ENCODE measurements at regions not wholly inside any gene's neighbourhood (a gene's known extent, or its start where the extent isn't known, plus 50 kb on each side); places are given as distances from the start of the nearest gene placed in this dataset.

DNA sequence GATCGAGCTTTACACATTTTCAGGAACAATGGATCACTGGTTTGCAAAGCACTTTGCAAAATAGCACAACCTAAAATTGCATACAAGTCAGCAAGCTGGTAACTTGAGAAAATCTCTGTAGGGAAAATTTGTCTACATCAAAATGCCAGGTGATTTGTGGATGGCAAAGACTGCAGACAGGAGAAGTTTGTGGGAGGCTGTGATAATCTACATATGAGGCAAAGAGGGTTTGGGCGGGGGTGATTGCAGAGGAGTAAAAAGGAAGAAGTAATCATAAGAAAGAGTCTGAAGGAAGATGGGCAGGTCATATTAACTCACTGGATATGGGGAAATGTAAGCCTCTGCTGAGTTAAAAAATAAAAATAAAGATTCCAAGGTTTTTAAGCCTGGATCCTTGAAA lies 166.3 kb upstream of the STXBP5 start:
- DNase-seq: no peak

GRCh38 chr6:147040121-147040910 lies 163.9 kb upstream of the STXBP5 start:
- DNase-seq: no peak

- DNase-seq: no peak
Measured at GRCh38 chr6:147042679-147043078, 161.5 kb upstream of the STXBP5 start.

DNA sequence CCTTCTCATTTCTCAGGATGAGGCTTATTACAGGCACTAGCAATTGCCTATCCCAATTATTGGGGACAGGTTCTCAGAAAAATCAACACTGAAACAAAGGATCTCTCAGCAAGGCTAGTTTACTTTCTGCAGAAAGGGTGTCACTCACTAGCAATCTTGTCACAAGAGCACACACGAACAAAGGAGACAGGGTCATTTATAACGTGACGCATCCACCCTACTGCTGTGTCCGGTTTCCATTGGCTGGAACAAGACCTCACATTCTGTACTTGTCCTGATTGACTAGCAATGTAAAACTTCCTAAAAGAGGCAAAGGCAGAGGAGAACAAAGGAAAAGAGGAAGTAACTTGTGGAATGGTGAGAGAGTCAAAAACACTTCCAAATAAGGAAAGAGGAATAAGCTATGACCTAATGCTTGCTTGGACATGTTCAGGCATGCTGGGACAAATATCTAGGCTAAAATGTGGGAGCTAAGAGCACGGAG lies 160.2 kb upstream of the STXBP5 start:
- no peak for DNase-seq

- DNase-seq: no peak
Measured at GRCh38 chr6:147046141-147046877, 157.9 kb upstream of the STXBP5 start.

GRCh38 chr6:147048930-147049329 lies 155.3 kb upstream of the STXBP5 start:
- no peak for DNase-seq

DNA sequence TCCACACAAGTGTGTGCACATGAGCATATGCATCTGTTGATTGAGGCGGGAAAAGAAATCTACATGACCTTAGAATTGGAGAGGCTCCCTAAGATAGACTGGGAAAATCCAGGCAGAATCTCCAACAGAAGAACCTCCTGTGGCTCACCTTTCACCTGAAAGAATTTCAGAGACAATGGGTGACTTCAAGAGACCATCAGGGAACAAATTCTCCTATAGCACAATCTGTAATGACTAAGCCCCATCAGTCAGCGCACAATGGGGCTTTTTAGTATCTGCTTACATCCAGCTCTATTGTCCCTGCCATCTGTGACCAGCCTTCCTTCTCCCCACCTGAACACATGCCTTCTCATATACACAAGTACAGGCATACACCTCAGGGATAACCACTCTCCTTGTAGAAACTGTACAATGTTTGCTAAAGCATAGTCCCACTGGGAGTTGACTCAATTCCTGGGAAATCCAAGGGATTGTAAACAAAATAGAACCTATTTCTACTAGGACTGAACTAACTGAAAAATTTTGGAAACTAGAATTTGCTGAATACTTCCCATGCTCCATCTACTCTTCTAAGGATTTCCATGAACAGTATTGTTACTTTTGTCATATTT lies 150.8 kb upstream of the STXBP5 start:
- DNase-seq: no peak

GRCh38 chr6:147054158-147054557 lies 150.1 kb upstream of the STXBP5 start:
- DNase-seq: no peak

DNA sequence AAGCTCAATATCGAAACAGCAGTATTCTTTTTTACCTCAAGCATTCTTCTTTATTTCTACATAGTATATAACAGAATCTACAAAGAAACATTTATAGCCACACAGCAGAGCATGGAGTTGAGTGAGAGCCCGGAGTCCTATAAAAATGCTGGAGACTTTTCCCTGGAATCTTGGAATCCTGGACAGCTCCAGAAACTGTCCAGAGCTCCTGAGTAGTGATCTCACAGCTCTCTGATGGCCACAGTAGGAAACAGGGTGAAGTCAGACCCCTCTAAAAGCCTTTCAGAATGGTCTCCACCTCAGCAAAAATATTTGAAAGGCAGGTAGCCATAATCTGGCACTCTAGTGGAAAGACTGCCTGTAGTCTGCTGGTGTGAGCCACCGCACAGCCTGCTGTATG lies 149.3 kb upstream of the STXBP5 start:
- no peak for DNase-seq

DNA sequence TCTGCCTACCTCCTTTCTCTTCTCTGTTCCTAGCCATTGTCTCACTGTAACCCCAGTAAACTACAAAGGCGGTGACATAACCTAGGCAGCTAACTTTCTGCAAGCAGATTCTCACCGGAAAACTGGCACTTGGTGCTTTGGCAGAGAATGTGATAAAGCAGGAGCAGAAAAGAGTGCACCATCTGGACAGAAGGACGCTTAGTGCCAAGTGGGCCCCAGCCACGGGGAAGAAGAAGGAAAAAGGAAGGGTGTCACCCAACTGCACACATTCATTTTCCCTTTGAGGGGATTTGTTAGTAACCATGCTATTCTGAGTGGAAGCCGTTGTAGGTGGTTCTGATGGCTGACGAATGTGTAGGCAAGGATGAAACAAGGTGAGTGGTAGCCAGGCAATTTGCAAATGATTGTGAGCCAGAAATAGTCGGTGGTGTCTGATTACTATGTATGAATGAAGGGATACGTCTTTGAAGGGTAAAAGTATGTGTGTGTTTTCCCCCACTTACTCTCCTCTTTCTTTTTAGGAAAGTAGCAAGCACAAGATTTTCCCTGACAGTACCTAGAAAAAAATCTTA lies 148.3 kb upstream of the STXBP5 start:
- no peak for DNase-seq

DNA sequence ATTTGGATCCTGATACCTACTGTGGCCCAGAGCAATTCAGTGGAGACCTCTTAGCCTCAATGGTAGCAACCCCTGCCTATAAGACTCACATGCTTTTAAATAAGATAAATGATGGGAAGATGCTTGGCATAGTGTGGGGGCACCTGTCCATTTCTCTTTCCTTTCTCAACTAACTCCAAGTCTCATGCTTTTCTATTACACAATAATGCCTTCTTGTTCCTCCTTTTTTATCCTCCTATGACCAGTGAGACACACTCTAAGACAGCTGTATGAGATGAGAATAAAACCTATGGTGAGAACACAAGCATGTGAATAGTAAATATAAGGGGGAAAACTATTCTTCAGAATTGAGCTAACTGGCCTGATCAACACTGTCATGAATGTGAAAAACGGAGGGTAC lies 147.0 kb upstream of the STXBP5 start:
- DNase-seq: no peak

DNA sequence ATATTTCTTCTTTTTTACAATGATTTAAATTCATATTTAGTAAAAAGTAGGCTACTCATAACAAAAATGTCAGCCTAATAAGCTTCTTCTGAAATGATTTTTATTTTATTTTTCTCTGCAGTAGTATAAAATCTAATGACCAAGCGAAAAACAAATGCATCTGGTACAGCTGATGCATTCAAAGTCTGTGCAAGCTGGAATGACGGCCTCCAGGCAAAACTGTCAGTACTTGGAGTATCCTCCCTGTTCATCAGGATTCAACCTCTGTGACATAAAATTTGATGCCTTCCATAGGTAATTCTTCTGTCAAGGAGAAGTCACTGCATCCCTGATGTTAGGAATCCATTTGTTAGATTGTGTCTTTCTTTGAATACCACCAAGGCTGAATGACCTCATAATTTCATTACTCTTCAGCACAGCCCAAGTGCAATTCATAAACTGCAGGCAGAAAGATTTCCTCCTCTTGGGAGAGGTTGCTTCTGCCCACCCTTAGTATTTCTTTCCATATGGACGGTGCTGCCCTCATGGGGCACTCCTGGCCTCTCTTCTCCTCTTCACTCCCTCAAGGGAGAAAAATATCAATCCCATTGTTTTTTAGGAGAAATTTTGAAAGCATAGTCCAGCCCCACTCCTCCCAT lies 146.4 kb upstream of the STXBP5 start:
- DNase-seq: no peak

GRCh38 chr6:147058786-147059385 lies 145.3 kb upstream of the STXBP5 start:
- DNase-seq: no peak

- DNase-seq: no peak
Measured at GRCh38 chr6:147060636-147061035, 143.6 kb upstream of the STXBP5 start.

DNA sequence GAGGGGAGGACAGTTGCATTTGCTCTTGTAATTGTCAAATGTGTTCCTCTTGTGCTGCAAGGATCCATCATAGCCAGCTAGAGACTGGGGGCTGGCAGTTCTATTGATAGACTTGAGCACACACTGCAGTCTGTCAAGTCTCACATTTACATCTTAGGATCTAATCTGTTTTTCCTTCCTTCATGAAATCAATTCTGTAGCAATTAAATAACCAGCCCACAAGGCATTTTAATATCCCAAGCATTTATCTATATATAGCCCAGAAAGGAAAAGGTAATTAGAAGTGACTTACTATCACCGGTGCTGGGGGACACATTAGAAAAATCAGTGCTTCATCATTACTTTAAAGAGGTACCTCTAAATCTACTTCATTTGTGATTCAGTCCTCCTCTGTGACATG lies 143.0 kb upstream of the STXBP5 start:
- DNase-seq: no peak

GRCh38 chr6:147063469-147064031 lies 140.7 kb upstream of the STXBP5 start:
- DNase-seq: no peak

GRCh38 chr6:147065786-147066185 lies 138.4 kb upstream of the STXBP5 start:
- DNase-seq: no peak

DNA sequence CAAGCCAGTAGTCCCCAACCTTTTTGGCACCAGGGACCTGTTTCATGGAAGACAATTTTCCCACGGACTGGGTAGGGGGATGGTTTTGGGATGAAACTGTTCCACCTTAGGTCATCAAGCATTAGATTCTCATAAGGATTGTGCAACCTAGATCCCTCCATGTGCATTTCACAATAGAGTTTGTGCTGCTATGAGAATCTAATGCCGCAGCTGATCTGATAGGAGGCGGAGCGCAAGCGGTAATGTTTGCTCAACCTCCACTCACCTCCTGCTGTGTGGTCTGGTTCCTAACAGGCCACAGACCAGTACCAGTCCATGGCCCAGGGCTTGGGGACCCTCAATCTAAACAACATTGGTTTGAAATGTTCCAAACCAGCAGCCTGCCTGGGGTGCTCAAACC lies 137.0 kb upstream of the STXBP5 start:
- no peak for DNase-seq

DNA sequence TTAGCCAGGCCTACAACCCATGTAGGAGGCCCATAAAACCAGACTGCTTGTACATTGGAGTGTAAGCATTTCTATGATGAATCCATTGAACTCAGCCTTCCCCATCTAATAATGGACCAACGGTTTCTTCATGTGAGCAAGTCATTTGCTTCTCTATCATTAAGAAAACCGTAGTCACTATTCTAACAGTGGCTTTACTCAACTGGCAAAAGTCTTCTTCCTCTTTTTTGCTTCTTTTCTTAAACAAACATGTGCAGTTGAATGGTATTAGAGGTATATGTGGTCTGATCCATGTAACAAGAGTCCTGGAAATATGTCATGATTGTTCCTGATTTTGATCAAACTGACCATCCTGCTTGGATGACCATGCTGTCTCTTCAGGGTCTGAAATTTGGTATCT lies 132.4 kb upstream of the STXBP5 start:
- DNase-seq: no peak

DNA sequence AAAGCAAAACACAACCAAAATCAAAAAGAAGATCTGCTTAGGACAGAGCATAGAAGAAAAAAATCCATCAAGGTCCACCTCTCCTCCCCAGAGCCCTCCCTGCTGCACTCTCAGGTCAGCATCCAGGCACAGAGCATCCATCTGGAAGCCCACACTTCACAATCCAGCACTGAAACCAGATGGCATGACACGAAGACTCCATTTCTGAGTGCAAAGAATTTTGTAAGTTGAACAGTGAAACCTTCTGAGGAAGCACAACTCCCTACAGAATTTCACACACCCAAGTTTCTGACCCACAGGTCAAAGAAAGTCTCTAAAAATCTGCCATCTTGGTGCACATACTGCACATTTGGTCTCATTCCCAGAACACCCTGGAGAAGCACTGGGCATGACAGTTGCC lies 128.8 kb upstream of the STXBP5 start:
- DNase-seq: no peak

DNA sequence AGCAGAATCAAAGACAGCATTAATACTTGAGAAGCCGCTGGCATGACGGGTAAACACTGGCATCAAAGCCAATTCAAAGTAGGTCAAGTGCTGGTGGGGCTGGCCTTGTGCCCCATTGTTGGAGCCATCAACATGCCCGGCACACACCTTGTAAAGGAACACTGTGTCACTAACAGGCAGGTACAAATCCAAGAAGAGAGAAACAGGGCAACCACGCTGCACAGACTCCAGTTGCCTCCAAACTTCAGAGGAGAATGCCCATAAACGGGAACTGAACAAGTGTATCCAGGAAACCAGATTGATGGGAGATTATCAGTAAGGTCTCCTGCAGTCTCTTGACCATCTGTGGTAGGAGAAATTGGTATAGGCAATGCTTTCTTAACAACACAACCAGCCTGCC lies 127.0 kb upstream of the STXBP5 start:
- no peak for DNase-seq

- no peak for DNase-seq
Measured at GRCh38 chr6:147078106-147078505, 126.1 kb upstream of the STXBP5 start.

All from left kidney (tissue), 1 donor.